ENCODE measurements at regions not wholly inside any gene's neighbourhood (a gene's known extent, or its start where the extent isn't known, plus 50 kb on each side); places are given as distances from the start of the nearest gene placed in this dataset.

DNA sequence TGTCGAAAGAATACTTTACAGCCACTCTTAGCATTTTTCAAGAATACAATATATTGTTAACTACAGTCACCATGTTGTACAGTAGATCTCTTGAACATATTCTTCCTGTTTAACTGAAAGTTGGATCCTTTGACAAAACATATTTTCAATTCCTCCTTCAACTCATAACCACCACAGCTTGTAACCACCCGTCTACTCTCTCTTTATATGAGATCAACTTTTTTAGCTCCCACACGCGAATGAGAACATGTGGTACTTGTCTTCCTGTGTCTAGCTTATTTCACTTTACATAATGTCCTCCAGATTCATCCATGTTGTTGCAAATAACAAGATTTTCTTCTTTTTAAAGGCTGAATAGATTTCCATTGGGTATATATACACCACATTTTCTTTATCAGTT lies 338.3 kb upstream of the IGFBP7 start:
- intact Hi-C loops (cut with micrococcal nuclease; ENCODE audit: unreplicated experiment): no loop called here
- Mint-ChIP-seq H3K9me3 (ENCODE audit: low read depth, unreplicated experiment) (no peaks in the 10 kb centered on the region), H3K4me1 (ENCODE audit: low read depth, unreplicated experiment) (no peaks in the 10 kb centered on the region), H3K36me3 (ENCODE audit: insufficient read depth, unreplicated experiment) (no peaks in the 10 kb centered on the region), H3K4me3 (ENCODE audit: low read depth, unreplicated experiment) (no peak overlapping the region), H3K27ac (ENCODE audit: unreplicated experiment) (no peak overlapping the region), H3K27me3 (ENCODE audit: unreplicated experiment) (peaks cover 20% of the 10 kb centered on the region)
- TF ChIP-seq CTCF (IDR thresholded peaks at IDR 0.05; ENCODE audit: unreplicated experiment): no peak
- DNase-seq: no peak
- CTCF ChIA-PET: no interaction called here
- BruUV-seq (replicated peaks): no TSS peak

- Mint-ChIP-seq H3K9me3 (ENCODE audit: low read depth, unreplicated experiment) (no peaks in the 10 kb centered on the region), H3K4me1 (ENCODE audit: low read depth, unreplicated experiment) (no peaks in the 10 kb centered on the region), H3K36me3 (ENCODE audit: insufficient read depth, unreplicated experiment) (no peaks in the 10 kb centered on the region), H3K27ac (ENCODE audit: unreplicated experiment) (no peak overlapping the region), H3K4me3 (ENCODE audit: low read depth, unreplicated experiment) (no peak overlapping the region), H3K27me3 (ENCODE audit: unreplicated experiment) (peaks cover 24% of the 10 kb centered on the region)
- intact Hi-C loops (cut with micrococcal nuclease; ENCODE audit: unreplicated experiment): no loop called here
- CTCF ChIA-PET: no interaction called here
- no TSS peak for BruUV-seq (replicated peaks)
- no peak for DNase-seq
- no peak for TF ChIP-seq CTCF (IDR thresholded peaks at IDR 0.05; ENCODE audit: unreplicated experiment)
Observed at GRCh38 chr4:57446266-57446665, 336.1 kb upstream of the IGFBP7 start.

- CTCF ChIA-PET: no interaction called here
- intact Hi-C loops (cut with micrococcal nuclease; ENCODE audit: unreplicated experiment): no loop called here
- H3K4me3 Mint-ChIP-seq (ENCODE audit: low read depth, unreplicated experiment): no peak overlapping the region
- BruUV-seq (replicated peaks): no TSS peak
- no peak overlapping the region for H3K27ac Mint-ChIP-seq (ENCODE audit: unreplicated experiment)
- peaks cover 26% of the 10 kb centered on the region for H3K27me3 Mint-ChIP-seq (ENCODE audit: unreplicated experiment)
- H3K9me3 Mint-ChIP-seq (ENCODE audit: low read depth, unreplicated experiment): no peaks in the 10 kb centered on the region
- no peaks in the 10 kb centered on the region for H3K36me3 Mint-ChIP-seq (ENCODE audit: insufficient read depth, unreplicated experiment)
- H3K4me1 Mint-ChIP-seq (ENCODE audit: low read depth, unreplicated experiment): no peaks in the 10 kb centered on the region
- TF ChIP-seq CTCF (IDR thresholded peaks at IDR 0.05; ENCODE audit: unreplicated experiment): no peak
- no peak for DNase-seq
Observed at GRCh38 chr4:57445686-57446085, 335.5 kb upstream of the IGFBP7 start.

GRCh38 chr4:57444671-57445070 lies 334.5 kb upstream of the IGFBP7 start:
- DNase-seq: no peak
- no peak overlapping the region for H3K4me3 Mint-ChIP-seq (ENCODE audit: low read depth, unreplicated experiment)
- TF ChIP-seq CTCF (IDR thresholded peaks at IDR 0.05; ENCODE audit: unreplicated experiment): no peak
- intact Hi-C loops (cut with micrococcal nuclease; ENCODE audit: unreplicated experiment): no loop called here
- H3K9me3 Mint-ChIP-seq (ENCODE audit: low read depth, unreplicated experiment): no peaks in the 10 kb centered on the region
- H3K27ac Mint-ChIP-seq (ENCODE audit: unreplicated experiment): no peak overlapping the region
- H3K36me3 Mint-ChIP-seq (ENCODE audit: insufficient read depth, unreplicated experiment): no peaks in the 10 kb centered on the region
- peaks cover 36% of the 10 kb centered on the region for H3K27me3 Mint-ChIP-seq (ENCODE audit: unreplicated experiment)
- no TSS peak for BruUV-seq (replicated peaks)
- no peaks in the 10 kb centered on the region for H3K4me1 Mint-ChIP-seq (ENCODE audit: low read depth, unreplicated experiment)
- CTCF ChIA-PET: interaction anchor here (0.7 kb wide), 1 partner anchor 12 kb away, joined by 3 read pairs; no protein-coding TSS in a partner anchor

GRCh38 chr4:57443787-57444186 lies 333.6 kb upstream of the IGFBP7 start:
- CTCF ChIA-PET: no interaction called here
- no peaks in the 10 kb centered on the region for H3K4me1 Mint-ChIP-seq (ENCODE audit: low read depth, unreplicated experiment)
- intact Hi-C loops (cut with micrococcal nuclease; ENCODE audit: unreplicated experiment): no loop called here
- no peak for DNase-seq
- H3K27me3 Mint-ChIP-seq (ENCODE audit: unreplicated experiment): peaks cover 36% of the 10 kb centered on the region
- no peak overlapping the region for H3K4me3 Mint-ChIP-seq (ENCODE audit: low read depth, unreplicated experiment)
- H3K27ac Mint-ChIP-seq (ENCODE audit: unreplicated experiment): no peak overlapping the region
- no peaks in the 10 kb centered on the region for H3K36me3 Mint-ChIP-seq (ENCODE audit: insufficient read depth, unreplicated experiment)
- BruUV-seq (replicated peaks): no TSS peak
- H3K9me3 Mint-ChIP-seq (ENCODE audit: low read depth, unreplicated experiment): no peaks in the 10 kb centered on the region
- no peak for TF ChIP-seq CTCF (IDR thresholded peaks at IDR 0.05; ENCODE audit: unreplicated experiment)

All from Calu3 (cell line).